Subcutaneous abdominal adipose tissue (tissue), 5 donors: ENCODE measurements at regions not wholly inside any gene's neighbourhood (a gene's known extent, or its start where the extent isn't known, plus 50 kb on each side); places are given as distances from the start of the nearest gene placed in this dataset.
"Not testable (repeated sequence)": the region's sequence is repeated elsewhere in the genome, so short reads cannot be mapped to it uniquely, and the experiment has no call there.

Experiments
- H3K27ac ChIP-seq: one replicate; pipeline ENCODE4 v1.7.0; 2013; ENCODE audit warnings: low read depth, mild to moderate bottlenecking, inconsistent platforms, low read length, moderate library complexity
- H3K27me3 ChIP-seq, 5 donors: one replicate each; pipeline ENCODE4 v1.7.0; 2013; ENCODE audit warnings: low read length in 5 of 5, inconsistent platforms in 1 of 5; ENCODE audit not compliant: control insufficient read depth in 5 of 5, insufficient read depth in 4 of 5
- H3K36me3 ChIP-seq, 5 donors: one replicate each; pipeline ENCODE4 v1.7.0; 2013; ENCODE audit warnings: low read length in 5 of 5; ENCODE audit not compliant: control insufficient read depth in 5 of 5, insufficient read depth in 5 of 5
- H3K4me1 ChIP-seq, 5 donors: one replicate each; pipeline ENCODE4 v1.7.0; 2013; ENCODE audit warnings: low read length in 5 of 5, mild to moderate bottlenecking in 3 of 5, moderate library complexity in 1 of 5; ENCODE audit not compliant: control insufficient read depth in 5 of 5, insufficient read depth in 5 of 5
- H3K4me3 ChIP-seq, 5 donors: one replicate each; pipeline ENCODE4 v1.7.0; 2013; ENCODE audit warnings: low read length in 5 of 5, low read depth in 1 of 5
- H3K9ac ChIP-seq, 5 donors: one replicate each; pipeline ENCODE4 v1.7.0; 2013; ENCODE audit warnings: low read length in 5 of 5, mild to moderate bottlenecking in 4 of 5, moderate library complexity in 3 of 5
- H3K9me3 ChIP-seq, 5 donors: one replicate each; pipeline ENCODE4 v1.7.0; 2013; ENCODE audit warnings: low read length in 5 of 5; ENCODE audit not compliant: control insufficient read depth in 5 of 5
- donor health status: healthy.
- donor health status: healthy.
- donor health status: healthy.
- donor health status: healthy.
- donor health status: healthy.

DNA sequence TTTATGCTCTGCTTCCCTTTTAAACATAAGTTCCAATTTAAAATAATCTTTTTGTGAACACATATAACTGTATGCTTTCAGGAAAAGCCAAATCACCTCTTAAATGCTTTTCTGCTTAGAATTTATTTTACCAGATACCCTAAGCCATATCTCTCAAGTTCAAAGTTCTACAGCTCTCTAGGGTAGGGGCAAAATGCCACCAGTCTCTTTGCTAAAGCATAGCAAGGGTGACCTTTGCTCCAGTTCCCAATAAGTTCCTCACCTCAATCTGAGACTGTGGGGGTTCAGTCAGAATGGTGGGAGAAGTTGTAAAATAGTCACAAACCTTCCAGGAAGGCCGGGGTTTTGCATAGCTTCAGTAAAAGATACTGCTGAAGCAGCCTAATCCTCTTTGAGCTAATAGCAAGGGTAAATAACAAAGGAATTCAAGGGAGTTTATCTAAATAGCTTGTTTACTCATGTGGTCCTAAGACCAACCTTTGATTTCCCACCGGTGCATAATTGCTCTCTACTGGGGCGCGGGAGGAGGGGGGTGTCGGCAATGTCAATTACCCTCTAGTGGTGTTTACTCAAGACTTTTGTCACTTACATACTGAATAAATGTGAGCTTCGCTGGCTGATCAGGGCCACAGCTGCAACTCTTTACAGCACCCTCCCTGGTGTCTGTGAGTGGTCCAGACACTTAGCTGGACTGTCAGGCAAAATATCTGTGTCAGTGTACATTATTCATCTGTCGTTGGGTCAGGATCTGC lies 1376.2 kb downstream of the NCAM2 start:
- Histone ChIP-seq H3K4me1 (no peaks in the 10 kb centered on the region), H3K36me3 (no peaks in the 10 kb centered on the region), H3K4me3 (no peak overlapping the region)

DNA sequence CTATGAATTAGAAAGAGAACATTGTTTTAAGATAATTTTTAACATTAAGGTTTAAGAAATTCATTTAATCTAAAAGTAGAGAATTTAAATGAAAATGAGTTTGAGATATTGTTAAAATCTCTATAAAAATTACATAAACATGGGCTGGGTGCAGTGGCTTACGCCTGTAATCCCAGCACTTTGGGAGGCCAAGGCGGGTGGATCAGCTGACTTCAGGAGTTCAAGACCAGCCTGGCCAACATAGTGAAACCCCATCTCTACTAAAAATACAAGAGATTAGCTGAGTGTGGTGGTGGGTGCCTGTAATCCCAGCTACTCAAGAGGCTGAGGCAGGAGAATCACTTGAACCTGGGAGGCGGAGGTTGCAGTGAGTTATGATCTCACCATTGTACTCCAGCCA lies 1379.6 kb downstream of the NCAM2 start:
- H3K36me3 ChIP-seq, H3K9ac ChIP-seq, H3K27ac ChIP-seq, H3K4me1 ChIP-seq, H3K9me3 ChIP-seq, H3K4me3 ChIP-seq, H3K27me3 ChIP-seq: not testable (repeated sequence)

More for the DNA sequence above, 1376.2 kb downstream of the NCAM2 start:
- H3K27ac ChIP-seq = no peak overlapping the region
- peaks cover 0 to 3% (median 0%) of the 10 kb centered on the region in 5 donors for H3K9me3 ChIP-seq
- H3K9ac ChIP-seq = no peak overlapping the region
- no peaks in the 10 kb centered on the region for H3K27me3 ChIP-seq

DNA sequence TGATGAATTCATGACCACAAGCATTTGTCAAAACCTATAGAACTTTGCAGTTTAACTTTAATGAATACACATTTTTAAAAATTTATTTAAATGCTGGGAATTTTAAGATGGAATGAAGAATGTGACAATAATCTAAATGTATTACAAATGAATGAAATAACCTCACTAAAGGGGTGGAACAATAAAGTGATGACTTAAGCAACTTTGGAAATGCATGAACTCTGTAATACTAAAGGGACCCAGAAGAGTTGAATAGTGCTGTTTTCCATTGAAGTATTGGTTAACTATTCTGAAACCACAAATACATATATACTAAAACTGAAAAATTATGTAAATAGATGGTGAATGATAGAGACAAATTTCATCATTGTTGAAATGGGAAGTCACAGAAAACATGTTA lies 1395.1 kb downstream of the NCAM2 start:
- H3K27me3 ChIP-seq = no peaks in the 10 kb centered on the region
- no peaks in the 10 kb centered on the region for H3K9me3 ChIP-seq
- no peaks in the 10 kb centered on the region for H3K36me3 ChIP-seq
- H3K4me1 ChIP-seq = no peaks in the 10 kb centered on the region
- no peak overlapping the region for H3K4me3 ChIP-seq
- H3K9ac ChIP-seq = no peak overlapping the region
- H3K27ac ChIP-seq = no peak overlapping the region

GRCh38 chr21:22395965-22396364 lies 1397.8 kb downstream of the NCAM2 start:
- H3K27ac ChIP-seq = no peak overlapping the region
- H3K9ac ChIP-seq = no peak overlapping the region
- H3K4me3 ChIP-seq = no peak overlapping the region
- no peaks in the 10 kb centered on the region for H3K9me3 ChIP-seq
- H3K36me3 ChIP-seq = no peaks in the 10 kb centered on the region
- H3K4me1 ChIP-seq = no peaks in the 10 kb centered on the region
- H3K27me3 ChIP-seq = no peaks in the 10 kb centered on the region

DNA sequence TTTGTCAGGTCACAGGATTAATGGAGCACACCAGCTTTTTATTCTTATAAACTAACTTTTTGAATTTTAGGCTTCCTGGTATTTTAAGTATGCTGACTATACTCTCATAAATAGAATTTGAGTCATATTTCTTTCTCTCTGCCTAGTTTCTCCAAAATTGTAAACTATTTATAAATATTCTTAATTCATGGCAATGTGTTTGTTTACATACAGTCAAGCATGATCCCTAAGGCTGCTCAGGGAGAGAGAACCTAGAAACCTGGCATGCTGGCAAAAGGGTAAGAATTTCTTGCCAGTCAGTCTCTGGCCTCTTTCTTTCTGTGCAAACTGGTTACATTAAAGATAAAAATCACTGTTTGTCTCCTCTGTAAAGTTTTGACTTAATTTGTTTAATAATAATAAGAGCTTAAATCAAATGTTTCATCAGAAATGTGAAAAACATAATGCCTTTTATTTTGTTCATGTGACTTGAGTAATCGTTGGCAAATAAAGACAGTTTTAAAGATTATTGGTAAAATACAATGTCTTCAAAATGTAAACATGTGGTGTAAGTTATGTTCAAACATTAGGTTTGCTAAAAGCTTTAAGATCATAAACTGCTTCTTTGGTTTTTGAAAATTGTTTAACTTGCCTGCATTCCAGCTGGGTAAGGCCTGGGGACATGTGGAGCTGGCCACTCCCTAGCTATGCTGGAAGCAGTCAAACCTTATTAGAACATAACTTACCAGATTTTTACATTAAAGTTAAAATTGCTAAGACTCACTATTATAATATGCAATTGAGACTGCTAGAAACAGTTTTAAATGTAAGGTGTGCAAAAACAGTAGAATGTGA lies 1401.7 kb downstream of the NCAM2 start:
- no peak overlapping the region for H3K4me3 ChIP-seq
- H3K27ac ChIP-seq = no peak overlapping the region
- no peaks in the 10 kb centered on the region for H3K4me1 ChIP-seq
- H3K9me3 ChIP-seq = no peaks in the 10 kb centered on the region
- H3K9ac ChIP-seq = no peak overlapping the region
- no peaks in the 10 kb centered on the region for H3K36me3 ChIP-seq
- no peaks in the 10 kb centered on the region for H3K27me3 ChIP-seq

DNA sequence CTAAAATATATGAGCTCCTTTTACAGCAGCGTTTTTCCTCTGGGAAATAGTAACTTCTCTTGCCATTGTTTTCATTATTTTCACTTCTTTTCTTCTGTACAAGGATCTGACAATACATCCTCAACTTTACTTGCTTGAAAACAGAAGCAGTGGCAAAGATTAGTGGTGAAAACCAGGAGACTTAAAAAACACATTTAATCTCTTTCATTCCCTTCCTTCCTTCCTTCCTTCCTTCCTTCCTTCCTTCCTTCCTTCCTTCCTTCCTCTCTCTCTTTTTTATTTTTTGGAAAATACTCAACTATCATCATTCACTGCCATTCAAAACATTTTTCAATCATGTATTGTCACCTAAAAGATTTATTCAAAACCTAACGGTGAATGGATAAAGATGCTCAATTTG lies 1411.4 kb downstream of the NCAM2 start:
- H3K27me3 ChIP-seq = no peaks in the 10 kb centered on the region
- H3K4me3 ChIP-seq = no peak overlapping the region
- no peaks in the 10 kb centered on the region for H3K4me1 ChIP-seq
- no peak overlapping the region for H3K9ac ChIP-seq
- H3K9me3 ChIP-seq = no peaks in the 10 kb centered on the region
- H3K36me3 ChIP-seq = no peaks in the 10 kb centered on the region
- H3K27ac ChIP-seq = no peak overlapping the region

DNA sequence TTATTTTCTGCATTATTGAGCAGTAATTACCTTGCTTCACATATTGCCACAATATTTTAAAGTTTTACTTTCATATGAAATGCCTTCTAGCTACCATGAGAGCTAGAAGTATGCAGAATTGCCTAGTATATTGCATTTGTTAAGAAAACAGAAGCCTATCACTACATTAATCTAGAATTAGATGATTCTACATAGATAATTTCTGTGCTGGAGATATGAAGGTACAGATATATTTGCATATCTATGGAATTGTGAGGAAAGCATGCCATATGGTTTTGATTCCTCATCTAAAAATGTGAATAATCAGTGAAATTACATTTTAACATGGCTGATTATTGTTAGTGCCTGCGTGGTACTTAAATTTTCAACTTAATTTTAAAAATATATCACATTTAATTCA lies 1418.3 kb downstream of the NCAM2 start:
- Histone ChIP-seq H3K9me3 (no peaks in the 10 kb centered on the region), H3K4me3 (no peak overlapping the region), H3K4me1 (no peaks in the 10 kb centered on the region), H3K27ac (no peak overlapping the region), H3K27me3 (no peaks in the 10 kb centered on the region), H3K36me3 (no peaks in the 10 kb centered on the region), H3K9ac (no peak overlapping the region)

- Histone ChIP-seq H3K27ac (no peak overlapping the region), H3K4me3 (no peak overlapping the region), H3K9ac (no peak overlapping the region), H3K36me3 (no peaks in the 10 kb centered on the region), H3K9me3 (no peaks in the 10 kb centered on the region), H3K4me1 (no peaks in the 10 kb centered on the region), H3K27me3 (no peaks in the 10 kb centered on the region)
Observed at GRCh38 chr21:22421416-22422180, 1423.4 kb downstream of the NCAM2 start.

DNA sequence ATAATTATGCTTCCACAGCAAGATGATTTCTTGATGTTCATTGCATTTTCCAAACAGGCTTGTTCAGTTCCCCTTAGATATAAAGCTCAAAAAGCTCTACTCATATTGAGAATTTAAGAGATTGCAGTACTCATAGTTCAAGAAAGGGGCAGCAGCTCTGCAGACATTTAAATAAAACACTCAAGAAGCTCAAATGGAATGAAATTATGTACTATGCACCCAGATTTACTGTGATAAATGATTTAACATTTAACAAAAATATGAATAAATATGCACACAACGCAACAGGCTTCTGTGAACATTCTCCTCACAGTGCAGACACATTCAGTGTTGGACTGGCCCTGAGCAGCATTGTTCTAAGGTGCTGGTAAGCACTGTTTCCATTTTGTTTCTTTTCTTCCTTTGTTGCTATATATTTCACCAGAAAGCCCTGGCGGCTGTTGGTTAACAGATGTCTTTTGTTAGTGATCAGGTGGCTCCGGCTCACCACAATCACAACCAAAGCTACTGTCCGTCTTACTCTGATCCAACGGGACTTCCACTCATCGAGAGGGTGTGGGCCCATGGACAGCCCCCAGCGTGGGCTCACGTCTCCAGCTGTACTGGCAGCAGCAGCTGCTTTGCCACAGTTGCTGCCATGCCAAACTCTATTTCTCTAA lies 1440.3 kb downstream of the NCAM2 start:
- no peak overlapping the region for H3K27ac ChIP-seq
- no peaks in the 10 kb centered on the region for H3K9me3 ChIP-seq
- no peaks in the 10 kb centered on the region for H3K36me3 ChIP-seq
- H3K27me3 ChIP-seq = no peaks in the 10 kb centered on the region
- H3K4me3 ChIP-seq = no peak overlapping the region
- no peak overlapping the region for H3K9ac ChIP-seq
- no peaks in the 10 kb centered on the region for H3K4me1 ChIP-seq
